NCI-H82 (cell line): ENCODE measurements at regions not wholly inside any gene's neighbourhood (a gene's known extent, or its start where the extent isn't known, plus 50 kb on each side); places are given as distances from the start of the nearest gene placed in this dataset.

Experiments used
- DNase-seq: peaks from one replicate; lab custom pipeline; 2025; lab: John Stamatoyannopoulos, UW

- no peak for DNase-seq
Measured at GRCh38 chr16:13393816-13394215, 492.4 kb downstream of the SHISA9 start.

GRCh38 chr16:13394488-13394887, 493.1 kb downstream of the SHISA9 start:
- DNase-seq: no peak

- DNase-seq: peak; percentile 15
Measured at GRCh38 chr16:13397126-13397525, 495.7 kb downstream of the SHISA9 start.

- DNase-seq: no peak
Measured at GRCh38 chr16:13401641-13402040, 500.2 kb downstream of the SHISA9 start.

- no peak for DNase-seq
Measured at GRCh38 chr16:13402601-13403000, 501.2 kb downstream of the SHISA9 start.

GRCh38 chr16:13403326-13403725, 501.9 kb downstream of the SHISA9 start:
- peak; percentile 33 for DNase-seq

GRCh38 chr16:13414154-13414553, 505.8 kb upstream of the ERCC4 start:
- no peak for DNase-seq

- DNase-seq: no peak
Measured at GRCh38 chr16:13419589-13419988, 500.4 kb upstream of the ERCC4 start.

GRCh38 chr16:13421726-13422125, 498.2 kb upstream of the ERCC4 start:
- no peak for DNase-seq

GRCh38 chr16:13425836-13426235, 494.1 kb upstream of the ERCC4 start:
- DNase-seq: no peak

GRCh38 chr16:13426269-13426668, 493.7 kb upstream of the ERCC4 start:
- DNase-seq: peak; percentile 75

GRCh38 chr16:13426736-13427135, 493.2 kb upstream of the ERCC4 start:
- DNase-seq: no peak

- peak; percentile 6 for DNase-seq
Measured at GRCh38 chr16:13427943-13428342, 492.0 kb upstream of the ERCC4 start.

GRCh38 chr16:13429416-13429815, 490.5 kb upstream of the ERCC4 start:
- DNase-seq: no peak

GRCh38 chr16:13435415-13435814, 484.5 kb upstream of the ERCC4 start:
- no peak for DNase-seq

- peak; percentile 31 for DNase-seq
Measured at GRCh38 chr16:13435873-13436474, 484.0 kb upstream of the ERCC4 start.

GRCh38 chr16:13436641-13437412, 483.1 kb upstream of the ERCC4 start:
- DNase-seq: no peak

- no peak for DNase-seq
Measured at GRCh38 chr16:13437413-13437795, 482.6 kb upstream of the ERCC4 start.

GRCh38 chr16:13438064-13438463, 481.9 kb upstream of the ERCC4 start:
- DNase-seq: no peak

- peak; percentile 98 for DNase-seq
Measured at GRCh38 chr16:13439766-13440165, 480.2 kb upstream of the ERCC4 start.

GRCh38 chr16:13441675-13442074, 478.3 kb upstream of the ERCC4 start:
- no peak for DNase-seq

- no peak for DNase-seq
Measured at GRCh38 chr16:13448346-13448745, 471.6 kb upstream of the ERCC4 start.

GRCh38 chr16:13453325-13453724, 466.6 kb upstream of the ERCC4 start:
- DNase-seq: peak; percentile 7
